K562 (cell line): ENCODE measurements at regions not wholly inside any gene's neighbourhood (a gene's known extent, or its start where the extent isn't known, plus 50 kb on each side); places are given as distances from the start of the nearest gene placed in this dataset.

Source experiments
- ATAC-seq: fragments of 200-7000 bp; cut with Tn5 transposase; 3 replicates; pipeline ENCODE4 v1.9.1; 2020; ENCODE audit warnings: moderate library complexity
- BruUV-seq: library from RNA; stranded (reverse); fragments of 400-500 nt; replicated peaks from 2 replicates; lab custom pipeline; 2021; lab: Mats Ljungman, UMichigan
- CTCF ChIA-PET: fragments of 300-600 bp; formaldehyde crosslinking; extraction: SDS; loops from one replicate; lab custom pipeline; 2021; ENCODE audit warnings: low intra/inter-chr PET ratio; lab: Yijun Ruan, JAX
- POLR2A ChIA-PET: fragments of 300-600, 350-650 bp; sonication (Branson Sonifier 250); formaldehyde crosslinking; extraction: SDS; loops from one replicate; lab custom pipeline; 2021; ENCODE audit warnings: antibody characterized with exemption, inconsistent platforms; lab: Yijun Ruan, JAX
- DNase-seq, 4 experiments: peaks; one replicate each; pipeline versions ENCODE4 v3.0.0 to v3.0.0-alpha.2; 2011 to 2018; ENCODE audit warnings: low spot score in 3 of 4, mixed read lengths in 3 of 4; ENCODE audit errors: extremely low read depth in 1 of 4
- FAIRE-seq: peaks from 2 replicates; lab custom pipeline; 2011; peaks lifted over from hg19 to GRCh38; lab: Jason Lieb, UNC
- H2AFZ ChIP-seq: 2 replicates; pipeline ENCODE4 v1.6.0; 2011; ENCODE audit warnings: low read depth, low read length, control low read depth, inconsistent platforms
- H3K27ac ChIP-seq: fragments of 200-600 bp; 3 replicates; pipeline ENCODE4 v1.8.0; 2011; ENCODE audit warnings: low read depth, mild to moderate bottlenecking, control low read depth, inconsistent platforms, low read length, moderate library complexity, mixed read lengths; ENCODE audit errors: extremely low read depth
- H3K27me3 ChIP-seq, 2 experiments: fragments of 300-600 bp in 1 of 2; 2 replicates in 1 of 2; 3 replicates in 1 of 2; pipeline versions ENCODE4 v1.6.0 to v1.8.0; 2011; ENCODE audit warnings: inconsistent platforms in 2 of 2, low read length in 2 of 2, mild to moderate bottlenecking in 1 of 2, mixed read lengths in 1 of 2, moderate library complexity in 1 of 2; ENCODE audit not compliant: control insufficient read depth in 2 of 2, insufficient read depth in 2 of 2
- H3K36me3 ChIP-seq: fragments of 300-600 bp; 3 replicates; pipeline ENCODE4 v1.8.0; 2011; ENCODE audit warnings: mild to moderate bottlenecking, low read length, inconsistent platforms; ENCODE audit not compliant: control insufficient read depth, insufficient read depth
- H3K4me1 ChIP-seq, 2 experiments: fragments of 200-600 bp in 1 of 2; replicated peaks in 1 of 2; 2 replicates in 1 of 2; 3 replicates in 1 of 2; pipeline versions ENCODE4 v1.5.1 to v1.8.0; 2011; ENCODE audit warnings: inconsistent platforms in 2 of 2, low read length in 2 of 2, mild to moderate bottlenecking in 1 of 2, mixed read lengths in 1 of 2, moderate library complexity in 1 of 2; ENCODE audit not compliant: control insufficient read depth in 2 of 2, insufficient read depth in 2 of 2
- H3K4me2 ChIP-seq: 2 replicates; pipeline ENCODE4 v1.6.1; 2011; ENCODE audit warnings: low read length, control low read depth, inconsistent platforms, mixed read lengths; ENCODE audit not compliant: insufficient read depth
- H3K4me3 ChIP-seq: fragments of 200-600 bp; sonication (generic), shearing (Covaris generic); 2 replicates; pipeline ENCODE4 v1.5.1; 2016; ENCODE audit warnings: control low read depth, inconsistent platforms
- H3K79me2 ChIP-seq: fragments of 200-600 bp; 3 replicates; pipeline ENCODE4 v1.8.0; 2011; ENCODE audit warnings: low read length, inconsistent platforms; ENCODE audit not compliant: control insufficient read depth, insufficient read depth
- H3K9ac ChIP-seq, 2 experiments: 2 replicates each; pipeline versions ENCODE4 v1.6.0 to v1.6.1; 2011; ENCODE audit warnings: low read depth in 2 of 2, low read length in 2 of 2, control low read depth in 1 of 2, inconsistent platforms in 1 of 2, mild to moderate bottlenecking in 1 of 2, mixed read lengths in 1 of 2; ENCODE audit not compliant: insufficient read depth in 1 of 2
- H3K9me1 ChIP-seq: one replicate; pipeline ENCODE4 v1.6.0; 2011; ENCODE audit warnings: inconsistent platforms, mild to moderate bottlenecking, low read length, moderate library complexity; ENCODE audit not compliant: control insufficient read depth, insufficient read depth
- H3K9me3 ChIP-seq: replicated peaks from 2 replicates; pipeline ENCODE4 v1.5.1; 2011; ENCODE audit warnings: low read depth, low read length, inconsistent platforms; ENCODE audit not compliant: control insufficient read depth, insufficient read depth
- H4K20me1 ChIP-seq: replicated peaks from 2 replicates; pipeline ENCODE4 v1.6.1; 2011; ENCODE audit warnings: low read length, inconsistent platforms, mixed read lengths; ENCODE audit not compliant: control insufficient read depth, insufficient read depth
- CHD2 ChIP-seq: IDR thresholded peaks from 2 replicates; pipeline ENCODE4 v1.6.1; 2011; ENCODE audit warnings: low read depth, low read length
- CREB3 ChIP-seq: fragments of 450-650 bp; conservative IDR thresholded peaks from 2 replicates; pipeline ENCODE4 v1.6.1; 2016; ENCODE audit warnings: missing genetic modification characterization, low read depth, mild to moderate bottlenecking, missing compliant biosample characterization, moderate library complexity
- CSDE1 ChIP-seq, 2 experiments: fragments of 450-650 bp; IDR thresholded peaks; 2 replicates each; pipeline ENCODE4 v1.6.1; 2016; ENCODE audit warnings: mild to moderate bottlenecking in 1 of 2
- DNMT1 ChIP-seq: fragments of 450-650 bp; IDR thresholded peaks from 2 replicates; pipeline ENCODE4 v1.6.1; 2016; ENCODE audit warnings: antibody characterized with exemption, mild to moderate bottlenecking
- EP400 ChIP-seq: fragments of 450-650 bp; IDR thresholded peaks from 2 replicates; pipeline ENCODE4 v1.6.1; 2017; ENCODE audit warnings: antibody characterized with exemption, mild to moderate bottlenecking, moderate library complexity
- ETV5 ChIP-seq: sonication (generic); formaldehyde crosslinking; IDR thresholded peaks from 2 replicates; pipeline ENCODE4 v1.4.0; 2020; ENCODE audit warnings: low read depth, mild to moderate bottlenecking, missing genetic modification reagents
- ETV6 ChIP-seq, 3 experiments: fragments of 150-350 bp in 1 of 3; sonication (generic) in 1 of 3; formaldehyde crosslinking in 1 of 3; IDR thresholded peaks; 2 replicates each; pipeline versions ENCODE4 v1.6.1 to v1.8.0; 2014 to 2022; ENCODE audit warnings: borderline replicate concordance in 2 of 3, low read depth in 2 of 3, antibody characterized with exemption in 1 of 3, low read length in 1 of 3, mild to moderate bottlenecking in 1 of 3, missing genetic modification reagents in 1 of 3
- HMG20B ChIP-seq: fragments of 250-450 bp; sonication (Bioruptor Pico); IDR thresholded peaks from 2 replicates; pipeline ENCODE4 v1.5.0; 2021; ENCODE audit warnings: mild to moderate bottlenecking
- JUNB ChIP-seq: fragments of 450-650 bp; formaldehyde crosslinking; conservative IDR thresholded peaks from 2 replicates; pipeline ENCODE4 v1.4.0; 2020; ENCODE audit warnings: mild to moderate bottlenecking
- L3MBTL2 ChIP-seq: fragments of 450-650 bp; IDR thresholded peaks from 2 replicates; pipeline ENCODE4 v1.6.1; 2016; ENCODE audit warnings: mild to moderate bottlenecking, moderate library complexity
- MTA2 ChIP-seq: fragments of 450-650 bp; IDR thresholded peaks from 2 replicates; pipeline ENCODE4 v1.6.1; 2016; ENCODE audit warnings: low read depth
- SRSF1 ChIP-seq: fragments of 200-400 bp; formaldehyde crosslinking; IDR thresholded peaks from 2 replicates; pipeline ENCODE4 v1.6.1; 2017; ENCODE audit warnings: mild to moderate bottlenecking, low read depth, low read length, moderate library complexity
- TBL1XR1 ChIP-seq, 2 experiments: IDR thresholded peaks; 2 replicates each; pipeline ENCODE4 v1.6.1; 2012; ENCODE audit warnings: improper control_type of control experiment in 2 of 2, low read length in 2 of 2, mild to moderate bottlenecking in 1 of 2
- ZBED1 ChIP-seq: IDR thresholded peaks from 2 replicates; pipeline ENCODE4 v1.6.1; 2014
- ZFP1 ChIP-seq: fragments of 450-650 bp; formaldehyde crosslinking; IDR thresholded peaks from 2 replicates; pipeline ENCODE4 v1.4.0; 2020; ENCODE audit warnings: mild to moderate bottlenecking, mixed read lengths
- ZNF124 ChIP-seq: sonication (generic); formaldehyde crosslinking; IDR thresholded peaks from 2 replicates; pipeline ENCODE4 v1.8.1; 2022; ENCODE audit warnings: missing genetic modification reagents
- ZNF224 ChIP-seq: sonication (generic); formaldehyde crosslinking; IDR thresholded peaks from 2 replicates; pipeline ENCODE4 v1.8.0; 2022; ENCODE audit warnings: mild to moderate bottlenecking, missing genetic modification reagents
- ZNF23 ChIP-seq: fragments of 250-450 bp; sonication (Bioruptor Pico); IDR thresholded peaks from 2 replicates; pipeline ENCODE4 v1.4.0; 2020; ENCODE audit warnings: mild to moderate bottlenecking
- ZNF707 ChIP-seq: fragments of 250-450 bp; sonication (Bioruptor Pico); conservative IDR thresholded peaks from 2 replicates; pipeline ENCODE4 v1.8.0; 2022; ENCODE audit warnings: inconsistent platforms, mild to moderate bottlenecking, moderate library complexity
- ZNF717 ChIP-seq: fragments of 250-450 bp; sonication (Bioruptor Pico); IDR thresholded peaks from 2 replicates; pipeline ENCODE4 v1.5.0; 2021
- WGBS: fragments of 100-300 bp; shearing (Covaris generic); methylation state at CpG from one replicate; pipeline ENCODE4 v1.1.6; 2016; ENCODE audit warnings: low coverage, mixed read lengths; ENCODE audit not compliant: insufficient coverage; ENCODE audit errors: missing lambda C conversion rate; 5-methylcytosine and 5-hydroxymethylcytosine counted together
- in situ Hi-C: fragments of 300-500 bp; cut with MboI; formaldehyde crosslinking; loops from 4 replicates; pipeline ENCODE4 v1.15.0; 2018; ENCODE audit warnings: inconsistent platforms, mixed read lengths
- intact Hi-C: fragments of 100-400 bp; cut with micrococcal nuclease; formaldehyde crosslinking; loops from 2 replicates; pipeline ENCODE4 v1.14.2; 2022
- TF ChIP-seq, protein P1 (sequence below), 2 experiments: fragments of 450-650 bp in 1 of 2; IDR thresholded peaks; 2 replicates each; pipeline ENCODE4 v1.6.1; 2011 to 2017; ENCODE audit warnings: low read depth in 2 of 2, antibody characterized with exemption in 1 of 2, borderline replicate concordance in 1 of 2, low read length in 1 of 2, mild to moderate bottlenecking in 1 of 2, mixed read lengths in 1 of 2; ENCODE audit not compliant: control insufficient read depth in 1 of 2
- TF ChIP-seq, protein P2 (sequence below): sonication (generic); formaldehyde crosslinking; IDR thresholded peaks from 2 replicates; pipeline ENCODE4 v1.9.0; 2022; ENCODE audit warnings: mild to moderate bottlenecking, missing genetic modification reagents

- FAIRE-seq = no peak
- no peaks in the 10 kb centered on the region for H3K9me3 ChIP-seq
- BruUV-seq = no TSS peak
These were observed 103.2 kb upstream of the CTBP2 start for GRCh38 chr10:125263551-125263950.

DNA sequence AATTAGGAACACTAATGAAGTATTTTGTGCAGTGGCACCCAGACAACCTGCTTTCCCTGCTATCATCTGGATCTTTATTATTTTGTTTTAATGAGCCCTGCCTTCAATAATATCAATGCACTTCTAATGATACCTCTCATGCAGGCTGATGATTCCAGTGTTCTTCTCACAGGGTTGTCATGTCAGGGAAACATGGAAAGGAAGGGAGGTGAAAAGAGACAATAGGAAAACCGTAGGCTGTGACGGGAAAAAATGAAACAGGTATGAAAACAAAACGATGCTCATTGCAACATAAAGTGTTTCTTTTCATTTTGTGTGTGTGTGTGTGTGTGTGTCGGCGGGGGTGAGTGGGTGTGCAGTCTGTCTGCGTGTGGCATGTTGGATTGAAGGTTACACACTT, 102.6 kb upstream of the CTBP2 start:
- no peaks in the 10 kb centered on the region for H3K9me3 ChIP-seq
- no TSS peak for BruUV-seq
- POLR2A ChIA-PET = no interaction called here
- no peak overlapping the region for H3K27ac ChIP-seq
- no peaks in the 10 kb centered on the region for H3K9me1 ChIP-seq
- H3K36me3 ChIP-seq = no peaks in the 10 kb centered on the region
- FAIRE-seq (no peak), DNase-seq (no peak), ATAC-seq (no peak)
- H3K9ac ChIP-seq = no peak overlapping the region
- H3K27me3 ChIP-seq = peaks cover 4 to 40% of the 10 kb centered on the region in 2 experiments; a peak in 4 of 5 replicates
- no peak overlapping the region for H2AFZ ChIP-seq
- 0% methylated on average over 6 of the region's 6 CpGs for WGBS
- H3K4me3 ChIP-seq = no peak overlapping the region
- no peaks in the 10 kb centered on the region for H4K20me1 ChIP-seq
- intact Hi-C loops (no loop called here), in situ Hi-C loops (no loop called here)
- CTCF ChIA-PET = no interaction called here
- no peak overlapping the region for H3K4me2 ChIP-seq
- no peaks in the 10 kb centered on the region for H3K79me2 ChIP-seq
- no peaks in the 10 kb centered on the region; a peak in 1 of 5 replicates for H3K4me1 ChIP-seq
- TF ChIP-seq, protein P1, sequence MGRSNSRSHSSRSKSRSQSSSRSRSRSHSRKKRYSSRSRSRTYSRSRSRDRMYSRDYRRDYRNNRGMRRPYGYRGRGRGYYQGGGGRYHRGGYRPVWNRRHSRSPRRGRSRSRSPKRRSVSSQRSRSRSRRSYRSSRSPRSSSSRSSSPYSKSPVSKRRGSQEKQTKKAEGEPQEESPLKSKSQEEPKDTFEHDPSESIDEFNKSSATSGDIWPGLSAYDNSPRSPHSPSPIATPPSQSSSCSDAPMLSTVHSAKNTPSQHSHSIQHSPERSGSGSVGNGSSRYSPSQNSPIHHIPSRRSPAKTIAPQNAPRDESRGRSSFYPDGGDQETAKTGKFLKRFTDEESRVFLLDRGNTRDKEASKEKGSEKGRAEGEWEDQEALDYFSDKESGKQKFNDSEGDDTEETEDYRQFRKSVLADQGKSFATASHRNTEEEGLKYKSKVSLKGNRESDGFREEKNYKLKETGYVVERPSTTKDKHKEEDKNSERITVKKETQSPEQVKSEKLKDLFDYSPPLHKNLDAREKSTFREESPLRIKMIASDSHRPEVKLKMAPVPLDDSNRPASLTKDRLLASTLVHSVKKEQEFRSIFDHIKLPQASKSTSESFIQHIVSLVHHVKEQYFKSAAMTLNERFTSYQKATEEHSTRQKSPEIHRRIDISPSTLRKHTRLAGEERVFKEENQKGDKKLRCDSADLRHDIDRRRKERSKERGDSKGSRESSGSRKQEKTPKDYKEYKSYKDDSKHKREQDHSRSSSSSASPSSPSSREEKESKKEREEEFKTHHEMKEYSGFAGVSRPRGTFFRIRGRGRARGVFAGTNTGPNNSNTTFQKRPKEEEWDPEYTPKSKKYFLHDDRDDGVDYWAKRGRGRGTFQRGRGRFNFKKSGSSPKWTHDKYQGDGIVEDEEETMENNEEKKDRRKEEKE (IDR thresholded peaks at IDR 0.05; ENCODE audit: borderline replicate concordance in 1 of 2, control insufficient read depth in 1 of 2, low read depth in 2 of 2, low read length in 1 of 2) = no peak
- no peak for TF ChIP-seq CREB3 (tag)
- TF ChIP-seq ZFP1 = no peak
- TF ChIP-seq L3MBTL2 = no peak
- no peak for TF ChIP-seq ZNF23 (CRISPR knock-in tag)
- no peak for TF ChIP-seq ZNF717 (CRISPR knock-in tag)

More at GRCh38 chr10:125263551-125263950, 103.2 kb upstream of the CTBP2 start:
- in situ Hi-C loops = no loop called here
- WGBS = 0% methylated on average over 7 of the region's 7 CpGs
- no peak for DNase-seq
- no peak overlapping the region for H3K27ac ChIP-seq
- no peak overlapping the region for H3K4me2 ChIP-seq
- no peaks in the 10 kb centered on the region for H4K20me1 ChIP-seq
- no peaks in the 10 kb centered on the region; a peak in 1 of 5 replicates for H3K4me1 ChIP-seq
- no peak for ATAC-seq
- no peak overlapping the region for H3K4me3 ChIP-seq
- H3K36me3 ChIP-seq = no peaks in the 10 kb centered on the region
- no peaks in the 10 kb centered on the region for H3K9me1 ChIP-seq
- no peak for TF ChIP-seq DNMT1
- no peak for TF ChIP-seq JUNB
- TF ChIP-seq ZNF224 = no peak
- TF ChIP-seq ZBED1 = no peak
- TF ChIP-seq TBL1XR1 (IDR thresholded peaks at IDR 0.05; ENCODE audit: low read length in 2 of 2) = no peak
- TF ChIP-seq ETV6 (IDR thresholded peaks at IDR 0.05; ENCODE audit: borderline replicate concordance in 1 of 2, low read depth in 2 of 2, low read length in 1 of 2) = no peak
- no peak for TF ChIP-seq ETV6 (CRISPR knock-in tag; IDR thresholded peaks at IDR 0.05; ENCODE audit: borderline replicate concordance)
- TF ChIP-seq ZNF707 (CRISPR knock-in tag) = no peak
- no peak for TF ChIP-seq EP400
- no peak for TF ChIP-seq HMG20B
- TF ChIP-seq CSDE1 (IDR thresholded peaks at IDR 0.05) = no peak
- TF ChIP-seq ZNF124 = no peak
- TF ChIP-seq CHD2 = no peak
- TF ChIP-seq ETV5 = no peak
- no peak for TF ChIP-seq MTA2
- TF ChIP-seq, protein P2, sequence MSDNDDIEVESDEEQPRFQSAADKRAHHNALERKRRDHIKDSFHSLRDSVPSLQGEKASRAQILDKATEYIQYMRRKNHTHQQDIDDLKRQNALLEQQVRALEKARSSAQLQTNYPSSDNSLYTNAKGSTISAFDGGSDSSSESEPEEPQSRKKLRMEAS = no peak
- no peak for TF ChIP-seq SRSF1
- peaks cover 4 to 40% of the 10 kb centered on the region in 2 experiments; a peak in 4 of 5 replicates for H3K27me3 ChIP-seq
- POLR2A ChIA-PET = interaction anchor here (0.6 kb wide), 1 partner anchor 106 kb away, joined by 3 read pairs; no protein-coding TSS in a partner anchor
- CTCF ChIA-PET = no interaction called here
- H3K9ac ChIP-seq = no peak overlapping the region
- intact Hi-C loops = no loop called here
- no peak overlapping the region for H2AFZ ChIP-seq
- H3K79me2 ChIP-seq = no peaks in the 10 kb centered on the region
